ENCODE measurements at regions not wholly inside any gene's neighbourhood (a gene's known extent, or its start where the extent isn't known, plus 50 kb on each side); places are given as distances from the start of the nearest gene placed in this dataset.

DNA sequence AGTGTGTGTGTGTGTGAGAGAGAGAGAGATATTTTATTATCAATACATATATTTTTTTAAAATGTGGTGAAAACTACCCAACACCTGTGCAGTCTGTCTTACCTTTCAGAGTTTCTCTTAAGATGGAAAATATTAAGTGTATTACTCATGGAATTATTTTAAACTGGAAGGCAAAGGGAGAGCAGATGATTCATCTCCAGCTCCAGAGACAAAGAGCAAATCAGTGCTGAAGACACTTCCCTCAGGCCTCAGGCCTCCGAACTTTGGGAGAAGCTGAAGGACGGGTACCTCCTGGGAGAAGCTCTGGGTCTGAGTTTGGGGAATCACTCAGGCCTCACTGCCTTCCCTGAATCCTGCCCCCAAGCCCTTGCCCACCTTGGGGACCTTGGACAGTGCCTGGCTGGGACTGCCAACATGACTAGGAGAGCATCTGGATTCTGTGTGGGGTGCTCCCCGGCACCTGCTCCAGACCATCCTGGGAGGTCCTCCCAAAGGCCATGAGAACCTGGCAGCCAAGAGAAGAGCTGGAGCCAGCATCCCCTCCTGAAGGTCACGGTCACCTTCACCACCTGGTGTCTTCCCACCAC, 170.4 kb upstream of the UBL3 start:
- TF ChIP-seq CTCF (IDR thresholded peaks at IDR 0.05; ENCODE audit: borderline replicate concordance, extremely low read depth, insufficient read depth), result no peak
- DNase-seq (no peak), FAIRE-seq (no peak)
- Histone ChIP-seq H3K4me3 (ENCODE audit: low read length in 3 of 3) (no peak overlapping the region), H3K36me3 (ENCODE audit: control insufficient read depth in 2 of 3, insufficient read depth in 3 of 3, low read length in 3 of 3) (no peaks in the 10 kb centered on the region), H3K27ac (ENCODE audit: low read depth in 2 of 2, low read length in 2 of 2) (no peak overlapping the region), H3K9me3 (ENCODE audit: control insufficient read depth in 2 of 3, insufficient read depth in 1 of 3, low read length in 3 of 3) (no peaks in the 10 kb centered on the region), H3K27me3 (ENCODE audit: control insufficient read depth, insufficient read depth, low read length) (no peaks in the 10 kb centered on the region), H3K9ac (ENCODE audit: low read length in 3 of 3) (no peak overlapping the region), H3K4me1 (ENCODE audit: control insufficient read depth in 2 of 3, insufficient read depth in 2 of 3, low read depth in 1 of 3, low read length in 3 of 3) (no peaks in the 10 kb centered on the region)
- intact Hi-C loops (cut with DNase I), result no loop called here

DNA sequence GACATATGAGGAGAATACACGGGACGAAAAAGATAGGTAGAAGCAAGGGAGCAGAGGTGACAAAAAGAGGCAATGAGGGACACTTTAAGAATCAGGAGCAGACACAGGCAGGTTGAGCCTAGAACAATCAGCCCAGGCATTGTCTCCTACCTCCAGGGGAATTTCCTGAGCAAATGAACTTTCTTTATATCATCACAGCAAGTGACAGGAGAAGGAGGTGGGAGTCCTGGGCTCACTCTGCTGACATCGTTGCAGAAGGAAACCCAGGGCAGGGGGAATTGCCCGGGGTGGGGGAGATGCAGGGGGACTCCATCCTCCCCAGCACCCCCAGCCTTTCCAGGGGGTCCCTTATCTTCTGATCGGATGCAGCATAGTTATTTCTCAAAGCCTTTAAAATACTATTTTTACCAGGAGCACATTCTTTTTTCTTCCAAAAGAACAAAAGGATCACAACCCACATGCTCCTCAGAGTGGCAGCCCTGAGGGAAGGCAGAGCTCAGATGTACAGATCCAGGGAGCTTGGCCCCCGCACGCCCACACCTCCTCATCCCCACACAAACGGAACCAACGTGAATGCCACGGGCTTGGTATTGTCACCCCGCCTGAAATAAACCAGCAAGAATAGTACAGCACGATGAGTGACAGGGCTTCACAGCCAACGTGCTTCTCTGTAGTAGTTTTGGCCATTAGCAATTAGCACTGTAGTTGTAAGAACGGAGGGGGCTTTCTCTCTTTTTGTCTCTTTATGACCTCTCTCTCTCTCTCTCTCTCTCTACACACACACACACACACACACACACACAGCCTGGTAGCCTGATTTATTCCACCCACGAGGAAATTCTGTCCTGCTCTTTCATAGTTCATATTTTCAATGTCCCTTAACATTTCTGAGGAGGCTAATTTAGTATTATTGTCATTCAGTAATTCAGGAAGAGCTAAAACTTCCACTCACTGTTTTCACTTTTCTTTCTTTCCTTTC, 169.5 kb upstream of the UBL3 start:
- DNase-seq (no peak), FAIRE-seq (no peak)
- no peak overlapping the region for H3K4me3 ChIP-seq (ENCODE audit: low read length in 3 of 3)
- no peak overlapping the region for H3K9ac ChIP-seq (ENCODE audit: low read length in 3 of 3)
- H3K27ac ChIP-seq (ENCODE audit: low read depth in 2 of 2, low read length in 2 of 2), result no peak overlapping the region
- no peaks in the 10 kb centered on the region for H3K4me1 ChIP-seq (ENCODE audit: control insufficient read depth in 2 of 3, insufficient read depth in 2 of 3, low read depth in 1 of 3, low read length in 3 of 3)
- H3K36me3 ChIP-seq (ENCODE audit: control insufficient read depth in 2 of 3, insufficient read depth in 3 of 3, low read length in 3 of 3), result no peaks in the 10 kb centered on the region
- TF ChIP-seq CTCF (IDR thresholded peaks at IDR 0.05; ENCODE audit: borderline replicate concordance, extremely low read depth, insufficient read depth), result no peak
- intact Hi-C loops (cut with DNase I), result no loop called here
- H3K9me3 ChIP-seq (ENCODE audit: control insufficient read depth in 2 of 3, insufficient read depth in 1 of 3, low read length in 3 of 3), result no peaks in the 10 kb centered on the region
- no peaks in the 10 kb centered on the region for H3K27me3 ChIP-seq (ENCODE audit: control insufficient read depth, insufficient read depth, low read length)

DNA sequence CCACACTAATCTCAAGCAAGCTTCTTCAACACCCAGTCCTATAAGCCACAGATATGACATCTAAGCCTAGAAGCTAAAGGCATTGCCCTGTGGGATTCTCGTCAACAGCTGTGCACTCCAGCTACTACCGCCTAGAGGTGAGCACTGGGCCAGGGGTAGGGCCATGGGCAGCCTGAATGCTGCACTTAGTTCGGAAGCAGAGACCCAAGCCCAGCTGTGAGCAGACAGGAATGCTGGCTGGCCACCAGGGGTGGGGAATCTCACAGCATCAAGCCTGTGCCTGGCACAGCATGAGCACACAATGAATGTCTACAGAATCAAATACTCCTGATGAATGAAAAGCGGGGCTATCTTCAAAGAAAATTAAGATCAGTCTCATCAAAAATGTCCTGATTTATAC, 167.5 kb upstream of the UBL3 start:
- H3K9me3 ChIP-seq (ENCODE audit: control insufficient read depth in 2 of 3, insufficient read depth in 1 of 3, low read length in 3 of 3), result no peaks in the 10 kb centered on the region
- TF ChIP-seq CTCF (IDR thresholded peaks at IDR 0.05; ENCODE audit: borderline replicate concordance, extremely low read depth, insufficient read depth), result no peak
- no peak overlapping the region for H3K27ac ChIP-seq (ENCODE audit: low read depth in 2 of 2, low read length in 2 of 2)
- intact Hi-C loops (cut with DNase I), result no loop called here
- H3K9ac ChIP-seq (ENCODE audit: low read length in 3 of 3), result no peak overlapping the region
- no peak overlapping the region for H3K4me3 ChIP-seq (ENCODE audit: low read length in 3 of 3)
- no peaks in the 10 kb centered on the region for H3K27me3 ChIP-seq (ENCODE audit: control insufficient read depth, insufficient read depth, low read length)
- DNase-seq (no peak), FAIRE-seq (no peak)
- H3K4me1 ChIP-seq (ENCODE audit: control insufficient read depth in 2 of 3, insufficient read depth in 2 of 3, low read depth in 1 of 3, low read length in 3 of 3), result no peaks in the 10 kb centered on the region
- H3K36me3 ChIP-seq (ENCODE audit: control insufficient read depth in 2 of 3, insufficient read depth in 3 of 3, low read length in 3 of 3), result no peaks in the 10 kb centered on the region

Measured in kidney (tissue), 13 donors.